ENCODE measurements at regions not wholly inside any gene's neighbourhood (a gene's known extent, or its start where the extent isn't known, plus 50 kb on each side); places are given as distances from the start of the nearest gene placed in this dataset.

DNA sequence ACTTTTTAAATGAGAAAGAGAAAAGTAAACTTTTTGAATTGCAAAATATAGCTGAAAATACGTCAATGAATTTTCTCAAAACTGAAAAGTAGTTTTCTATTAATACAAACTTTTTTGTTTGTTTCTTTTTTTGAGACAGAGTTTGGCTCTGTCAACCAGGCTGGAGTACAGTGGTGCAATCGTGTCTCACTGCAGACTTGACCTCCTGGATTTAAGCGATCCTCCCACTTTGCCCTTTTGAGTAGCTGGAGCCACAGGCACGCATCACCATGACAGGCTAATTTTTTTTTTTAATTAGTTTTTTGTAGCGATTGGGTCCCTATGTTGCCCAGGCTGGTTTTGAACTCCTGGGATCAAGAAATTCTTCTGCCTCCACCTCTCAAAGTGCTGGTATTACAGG lies 610.4 kb downstream of the ELAVL2 start:
- intact Hi-C loops (cut with micrococcal nuclease), result no loop called here
- no peaks in the 10 kb centered on the region for H3K27me3 ChIP-seq (ENCODE audit: control insufficient read depth, insufficient read depth, low read length)
- Mint-ChIP-seq H3K27me3 (ENCODE audit: low read depth in 2 of 2) (no peaks in the 10 kb centered on the region), H3K4me3 (no peak overlapping the region), H3K27ac (no peak overlapping the region), H3K9me3 (peaks cover 0 to 11% of the 10 kb centered on the region in 2 donors), H3K4me1 (no peaks in the 10 kb centered on the region), H3K36me3 (no peaks in the 10 kb centered on the region)
- WGBS (ENCODE audit: insufficient coverage), result 84% methylated on average over 5 of the region's 5 CpGs
- H3K4me1 ChIP-seq (ENCODE audit: control insufficient read depth, insufficient read depth, low read length), result no peaks in the 10 kb centered on the region
- H3K9me3 ChIP-seq (ENCODE audit: control insufficient read depth, insufficient read depth, low read length), result peaks cover 2% of the 10 kb centered on the region
- no peak overlapping the region for H3K27ac ChIP-seq (ENCODE audit: low read length)
- H3K4me3 ChIP-seq (ENCODE audit: low read length), result no peak overlapping the region
- H3K36me3 ChIP-seq (ENCODE audit: control insufficient read depth, insufficient read depth, low read length), result no peaks in the 10 kb centered on the region
- no peak for DNase-seq
- no peak for TF ChIP-seq CTCF (IDR thresholded peaks at IDR 0.05)
- no peak for ATAC-seq

GRCh38 chr9:23219471-23219870 lies 606.6 kb downstream of the ELAVL2 start:
- Mint-ChIP-seq H3K9me3 (peaks cover 9 to 15% of the 10 kb centered on the region in 2 donors), H3K36me3 (no peaks in the 10 kb centered on the region), H3K27me3 (ENCODE audit: low read depth in 2 of 2) (no peaks in the 10 kb centered on the region), H3K4me1 (no peaks in the 10 kb centered on the region), H3K4me3 (no peak overlapping the region), H3K27ac (no peak overlapping the region)
- WGBS (ENCODE audit: insufficient coverage), result 83% methylated on average over 13 of the region's 13 CpGs
- Histone ChIP-seq H3K9me3 (ENCODE audit: control insufficient read depth, insufficient read depth, low read length) (peaks cover 5% of the 10 kb centered on the region), H3K27me3 (ENCODE audit: control insufficient read depth, insufficient read depth, low read length) (no peaks in the 10 kb centered on the region), H3K4me1 (ENCODE audit: control insufficient read depth, insufficient read depth, low read length) (no peaks in the 10 kb centered on the region), H3K27ac (ENCODE audit: low read length) (no peak overlapping the region), H3K36me3 (ENCODE audit: control insufficient read depth, insufficient read depth, low read length) (no peaks in the 10 kb centered on the region), H3K4me3 (ENCODE audit: low read length) (no peak overlapping the region)
- intact Hi-C loops (cut with micrococcal nuclease), result no loop called here
- DNase-seq (no peak), ATAC-seq (no peak)
- no peak for TF ChIP-seq CTCF (IDR thresholded peaks at IDR 0.05)

DNA sequence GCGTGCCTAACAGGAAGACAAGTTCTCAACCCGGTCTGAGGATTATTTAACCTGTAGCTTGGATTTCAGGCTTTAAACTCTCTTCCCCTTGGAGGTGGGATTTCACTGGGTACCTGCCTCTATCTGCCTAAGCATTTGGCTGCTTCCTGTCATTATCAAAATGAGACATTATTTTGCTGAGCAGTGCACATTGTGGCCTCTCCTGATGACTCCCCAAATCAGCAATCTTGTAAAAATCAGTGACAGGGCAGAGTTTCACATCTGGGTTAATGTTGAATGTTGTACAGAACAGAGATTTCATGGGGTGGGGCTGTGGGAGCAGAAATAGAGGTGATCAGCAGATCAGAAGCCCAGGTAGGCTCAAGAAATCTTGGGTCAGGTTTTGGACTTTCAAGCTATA lies 605.9 kb downstream of the ELAVL2 start:
- no peak for ATAC-seq
- DNase-seq, result no peak
- H3K4me1 Mint-ChIP-seq, result no peaks in the 10 kb centered on the region
- no peak overlapping the region for H3K4me3 Mint-ChIP-seq
- H3K27ac Mint-ChIP-seq, result no peak overlapping the region
- no peaks in the 10 kb centered on the region for H3K27me3 ChIP-seq (ENCODE audit: control insufficient read depth, insufficient read depth, low read length)
- intact Hi-C loops (cut with micrococcal nuclease), result no loop called here
- no peak for TF ChIP-seq CTCF (IDR thresholded peaks at IDR 0.05)
- H3K27ac ChIP-seq (ENCODE audit: low read length), result no peak overlapping the region
- no peaks in the 10 kb centered on the region for H3K36me3 Mint-ChIP-seq
- H3K36me3 ChIP-seq (ENCODE audit: control insufficient read depth, insufficient read depth, low read length), result no peaks in the 10 kb centered on the region
- WGBS (ENCODE audit: insufficient coverage), result 79% methylated on average over 2 of the region's 2 CpGs
- H3K27me3 Mint-ChIP-seq (ENCODE audit: low read depth in 2 of 2), result no peaks in the 10 kb centered on the region
- H3K9me3 Mint-ChIP-seq, result peaks cover 13 to 19% of the 10 kb centered on the region in 2 donors
- no peak overlapping the region for H3K4me3 ChIP-seq (ENCODE audit: low read length)
- H3K4me1 ChIP-seq (ENCODE audit: control insufficient read depth, insufficient read depth, low read length), result no peaks in the 10 kb centered on the region
- peaks cover 5% of the 10 kb centered on the region for H3K9me3 ChIP-seq (ENCODE audit: control insufficient read depth, insufficient read depth, low read length)

GRCh38 chr9:23220957-23221356 lies 605.1 kb downstream of the ELAVL2 start:
- Mint-ChIP-seq H3K4me1 (no peaks in the 10 kb centered on the region), H3K4me3 (no peak overlapping the region), H3K36me3 (no peaks in the 10 kb centered on the region), H3K9me3 (peaks cover 13 to 19% of the 10 kb centered on the region in 2 donors), H3K27me3 (ENCODE audit: low read depth in 2 of 2) (no peaks in the 10 kb centered on the region), H3K27ac (no peak overlapping the region)
- H3K4me1 ChIP-seq (ENCODE audit: control insufficient read depth, insufficient read depth, low read length), result no peaks in the 10 kb centered on the region
- TF ChIP-seq CTCF (IDR thresholded peaks at IDR 0.05), result no peak
- no peaks in the 10 kb centered on the region for H3K36me3 ChIP-seq (ENCODE audit: control insufficient read depth, insufficient read depth, low read length)
- H3K4me3 ChIP-seq (ENCODE audit: low read length), result no peak overlapping the region
- 72% methylated on average over 3 of the region's 3 CpGs for WGBS (ENCODE audit: insufficient coverage)
- no peaks in the 10 kb centered on the region for H3K27me3 ChIP-seq (ENCODE audit: control insufficient read depth, insufficient read depth, low read length)
- peaks cover 3% of the 10 kb centered on the region for H3K9me3 ChIP-seq (ENCODE audit: control insufficient read depth, insufficient read depth, low read length)
- no peak for DNase-seq
- H3K27ac ChIP-seq (ENCODE audit: low read length), result no peak overlapping the region
- ATAC-seq, result no peak
- intact Hi-C loops (cut with micrococcal nuclease), result no loop called here
